ENCODE measurements at regions not wholly inside any gene's neighbourhood (a gene's known extent, or its start where the extent isn't known, plus 50 kb on each side); places are given as distances from the start of the nearest gene placed in this dataset.

DNA sequence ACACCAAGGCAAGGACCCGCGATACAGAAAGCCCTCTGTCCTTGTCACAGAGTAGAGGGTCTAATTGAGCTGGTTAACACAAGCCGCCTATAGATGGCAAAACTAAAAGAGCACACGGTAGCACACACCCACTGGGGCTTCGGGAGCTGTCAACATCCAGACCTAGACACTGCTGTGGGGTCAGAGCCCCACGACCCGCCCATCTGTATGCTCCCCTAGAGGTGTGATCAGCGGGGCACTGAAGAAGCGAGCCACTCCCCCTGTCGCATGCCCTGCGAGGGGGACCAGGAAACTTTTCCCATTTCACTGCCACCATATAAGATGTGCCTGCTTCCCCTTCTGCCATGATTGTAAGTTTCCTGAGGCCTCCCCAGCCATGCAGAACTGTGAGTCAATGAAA is 1255.8 kb upstream of the CDH8 start:
- Histone ChIP-seq H3K4me1 (ENCODE audit: insufficient read depth, low read length) (no peaks in the 10 kb centered on the region), H3K9me3 (ENCODE audit: low read length) (no peaks in the 10 kb centered on the region), H3K36me3 (ENCODE audit: insufficient read depth, low read length) (no peaks in the 10 kb centered on the region), H3K27ac (ENCODE audit: low read depth, low read length) (no peak overlapping the region), H3K27me3 (ENCODE audit: insufficient read depth, low read length, poor library complexity, severe bottlenecking) (no peaks in the 10 kb centered on the region), H3K4me3 (ENCODE audit: low read length) (no peak overlapping the region)
- Mint-ChIP-seq H3K9me3 (peaks cover 8 to 30% (median 18%) of the 10 kb centered on the region in 5 donors), H3K27me3 (peaks cover 0 to 2% of the 10 kb centered on the region in 2 donors), H3K4me3 (no peak overlapping the region), H3K27ac (no peak overlapping the region), H3K36me3 (peaks cover 0 to 4% (median 0%) of the 10 kb centered on the region in 3 donors), H3K4me1 (no peaks in the 10 kb centered on the region)
- no peak for DNase-seq
- ChIA-PET CTCF (no interaction called here), POLR2A (no interaction called here)

DNA sequence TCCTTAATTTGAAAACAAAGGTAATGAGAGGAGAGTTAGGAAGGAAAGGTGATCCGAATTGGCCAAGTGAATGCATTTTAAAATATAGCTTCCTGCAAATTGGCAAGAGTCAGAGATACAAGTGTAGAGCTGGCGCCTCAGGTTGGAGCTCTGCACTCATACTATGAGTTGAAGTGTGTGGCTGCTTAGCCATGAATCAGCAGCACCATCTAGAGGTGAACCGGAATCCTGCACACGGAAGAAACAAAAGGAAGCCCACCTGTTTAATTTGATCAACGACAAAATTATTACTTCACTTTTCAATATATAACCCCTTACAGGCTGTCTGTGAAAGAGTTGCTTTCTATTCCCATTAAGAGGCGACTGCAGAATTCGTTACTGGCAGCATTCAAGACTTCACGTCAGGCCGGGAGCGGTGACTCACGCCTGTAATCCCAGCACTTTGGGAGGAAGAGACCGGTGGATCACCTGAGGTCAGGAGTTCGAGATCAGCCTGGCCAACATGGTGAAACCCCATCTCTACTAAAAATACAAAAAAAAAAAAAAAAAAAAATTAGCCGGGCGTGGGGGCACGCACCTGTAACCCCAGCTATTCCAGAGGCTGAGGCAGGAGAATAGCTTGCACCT is 1253.7 kb upstream of the CDH8 start:
- H3K4me1 Mint-ChIP-seq: no peaks in the 10 kb centered on the region
- Histone ChIP-seq H3K4me3 (ENCODE audit: low read length) (no peak overlapping the region), H3K27me3 (ENCODE audit: insufficient read depth, low read length, poor library complexity, severe bottlenecking) (no peaks in the 10 kb centered on the region), H3K36me3 (ENCODE audit: insufficient read depth, low read length) (no peaks in the 10 kb centered on the region), H3K9me3 (ENCODE audit: low read length) (no peaks in the 10 kb centered on the region), H3K4me1 (ENCODE audit: insufficient read depth, low read length) (no peaks in the 10 kb centered on the region), H3K27ac (ENCODE audit: low read depth, low read length) (no peak overlapping the region)
- H3K36me3 Mint-ChIP-seq: peaks cover 0 to 4% (median 0%) of the 10 kb centered on the region in 3 donors
- CTCF ChIA-PET: no interaction called here
- DNase-seq: no peak
- H3K27ac Mint-ChIP-seq: no peak overlapping the region
- H3K4me3 Mint-ChIP-seq: no peak overlapping the region
- H3K9me3 Mint-ChIP-seq: peaks cover 8 to 32% (median 18%) of the 10 kb centered on the region in 5 donors
- POLR2A ChIA-PET: no interaction called here
- H3K27me3 Mint-ChIP-seq: peaks cover 0 to 4% of the 10 kb centered on the region in 2 donors

DNA sequence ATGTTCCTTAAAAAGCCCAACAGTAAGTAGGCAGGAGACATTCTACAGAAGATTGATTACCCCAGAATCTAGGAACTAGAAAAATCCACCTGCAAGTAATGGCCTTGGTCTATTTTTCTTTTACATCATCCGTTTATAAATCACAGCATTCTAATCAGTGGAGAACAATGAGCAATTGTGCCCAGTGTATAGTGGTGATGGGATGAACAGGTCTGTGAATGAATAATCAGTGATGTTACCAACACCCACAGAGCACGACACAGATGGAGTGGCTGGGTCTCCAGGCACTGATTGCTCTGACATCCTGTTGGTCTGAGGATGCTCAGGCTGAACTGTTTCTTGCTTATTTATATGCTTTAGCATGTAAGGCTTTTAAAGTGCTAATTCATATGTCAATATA is 1251.2 kb upstream of the CDH8 start:
- H3K9me3 ChIP-seq (ENCODE audit: low read length): no peaks in the 10 kb centered on the region
- Mint-ChIP-seq H3K9me3 (peaks cover 9 to 34% (median 15%) of the 10 kb centered on the region in 5 donors), H3K4me3 (no peak overlapping the region), H3K27me3 (peaks cover 0 to 4% of the 10 kb centered on the region in 2 donors), H3K27ac (no peak overlapping the region), H3K36me3 (peaks cover 0 to 4% (median 0%) of the 10 kb centered on the region in 3 donors), H3K4me1 (no peaks in the 10 kb centered on the region)
- H3K27ac ChIP-seq (ENCODE audit: low read depth, low read length): no peak overlapping the region
- no peaks in the 10 kb centered on the region for H3K27me3 ChIP-seq (ENCODE audit: insufficient read depth, low read length, poor library complexity, severe bottlenecking)
- no peak overlapping the region for H3K4me3 ChIP-seq (ENCODE audit: low read length)
- H3K36me3 ChIP-seq (ENCODE audit: insufficient read depth, low read length): no peaks in the 10 kb centered on the region
- ChIA-PET POLR2A (no interaction called here), CTCF (no interaction called here)
- no peaks in the 10 kb centered on the region for H3K4me1 ChIP-seq (ENCODE audit: insufficient read depth, low read length)
- DNase-seq: no peak

DNA sequence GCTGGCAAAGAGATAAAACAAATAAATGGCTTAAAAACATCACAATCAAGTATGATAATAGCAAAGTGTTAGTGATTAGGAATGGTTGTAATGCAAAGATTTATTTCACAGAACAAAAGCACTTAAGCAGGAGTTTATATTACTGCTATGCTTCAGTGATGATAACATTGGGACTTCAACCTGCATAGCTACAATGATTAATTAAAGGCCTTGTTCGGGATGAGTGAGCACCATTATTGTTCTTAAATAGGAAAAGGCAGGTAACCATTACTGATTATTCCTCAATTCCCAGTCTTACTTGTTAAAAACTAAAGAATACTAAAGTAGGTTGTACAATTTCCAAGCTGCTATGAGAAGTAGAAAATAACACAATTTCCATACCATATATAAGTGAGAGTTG is 1247.5 kb upstream of the CDH8 start:
- Histone ChIP-seq H3K4me1 (ENCODE audit: insufficient read depth, low read length) (no peaks in the 10 kb centered on the region), H3K9me3 (ENCODE audit: low read length) (no peaks in the 10 kb centered on the region), H3K36me3 (ENCODE audit: insufficient read depth, low read length) (no peaks in the 10 kb centered on the region), H3K27ac (ENCODE audit: low read depth, low read length) (no peak overlapping the region), H3K4me3 (ENCODE audit: low read length) (no peak overlapping the region), H3K27me3 (ENCODE audit: insufficient read depth, low read length, poor library complexity, severe bottlenecking) (no peaks in the 10 kb centered on the region)
- Mint-ChIP-seq H3K27me3 (peaks cover 0 to 2% of the 10 kb centered on the region in 2 donors), H3K27ac (no peak overlapping the region), H3K4me1 (no peaks in the 10 kb centered on the region), H3K36me3 (no peaks in the 10 kb centered on the region), H3K4me3 (no peak overlapping the region), H3K9me3 (peaks cover 6 to 33% (median 15%) of the 10 kb centered on the region in 5 donors)
- CTCF ChIA-PET: no interaction called here
- POLR2A ChIA-PET: no interaction called here
- DNase-seq: no peak

DNA sequence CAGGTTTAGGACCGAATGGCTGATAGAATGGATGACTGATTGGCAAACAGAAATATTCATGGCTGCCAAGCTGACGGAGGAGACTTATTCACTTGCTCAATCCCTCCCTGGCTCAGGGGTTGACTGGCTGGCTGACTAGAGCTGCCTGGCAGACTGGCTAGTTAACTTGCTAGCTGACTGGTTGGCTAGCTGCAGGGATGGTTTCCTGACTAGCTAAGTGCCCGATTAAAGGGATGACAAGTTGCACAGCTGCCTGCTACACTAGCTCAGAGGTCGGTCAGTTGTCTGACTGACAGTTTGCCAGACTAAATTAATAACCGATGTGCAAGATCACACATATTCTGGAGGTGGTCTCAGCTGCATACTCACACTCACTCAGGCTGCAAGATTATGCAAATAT is 1208.4 kb upstream of the CDH8 start:
- ChIA-PET POLR2A (no interaction called here), CTCF (no interaction called here)
- Mint-ChIP-seq H3K4me3 (no peak overlapping the region), H3K36me3 (no peaks in the 10 kb centered on the region), H3K4me1 (no peaks in the 10 kb centered on the region), H3K27me3 (no peaks in the 10 kb centered on the region), H3K27ac (no peak overlapping the region), H3K9me3 (peaks cover 5 to 30% (median 21%) of the 10 kb centered on the region in 5 donors)
- DNase-seq: no peak
- H3K27ac ChIP-seq (ENCODE audit: low read depth, low read length): no peak overlapping the region
- H3K4me3 ChIP-seq (ENCODE audit: low read length): no peak overlapping the region
- no peaks in the 10 kb centered on the region for H3K4me1 ChIP-seq (ENCODE audit: insufficient read depth, low read length)
- H3K27me3 ChIP-seq (ENCODE audit: insufficient read depth, low read length, poor library complexity, severe bottlenecking): no peaks in the 10 kb centered on the region
- no peaks in the 10 kb centered on the region for H3K9me3 ChIP-seq (ENCODE audit: low read length)
- no peaks in the 10 kb centered on the region for H3K36me3 ChIP-seq (ENCODE audit: insufficient read depth, low read length)

DNA sequence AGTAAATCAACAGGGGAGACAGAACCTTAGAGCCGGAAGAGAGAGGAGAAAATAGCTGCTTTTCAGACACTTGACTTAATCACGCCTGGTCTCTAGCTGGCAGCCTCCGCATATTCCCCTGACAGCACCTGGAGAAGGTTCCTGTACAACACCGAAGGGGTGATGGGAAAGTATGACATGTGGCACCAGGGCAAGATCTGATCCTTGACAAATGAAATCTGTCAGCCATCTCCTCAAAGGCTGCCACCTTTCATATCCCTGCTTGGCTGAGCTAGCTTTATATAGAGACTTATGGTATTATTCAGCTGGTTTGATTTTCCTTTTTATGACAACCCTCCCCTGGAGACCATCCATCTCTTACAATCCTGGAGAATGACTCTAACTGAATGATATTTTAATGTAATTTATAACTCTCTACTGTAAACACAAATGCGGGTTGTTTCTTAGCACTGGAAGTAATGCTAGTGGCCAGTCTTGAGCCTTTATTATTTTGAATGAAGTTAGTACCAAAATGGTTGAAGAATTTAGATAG is 1205.3 kb upstream of the CDH8 start:
- POLR2A ChIA-PET: no interaction called here
- H3K27me3 ChIP-seq (ENCODE audit: insufficient read depth, low read length, poor library complexity, severe bottlenecking): no peaks in the 10 kb centered on the region
- Mint-ChIP-seq H3K4me1 (no peaks in the 10 kb centered on the region), H3K27ac (no peak overlapping the region), H3K4me3 (no peak overlapping the region), H3K27me3 (no peaks in the 10 kb centered on the region), H3K36me3 (no peaks in the 10 kb centered on the region), H3K9me3 (peaks cover 3 to 34% (median 22%) of the 10 kb centered on the region in 5 donors)
- H3K4me1 ChIP-seq (ENCODE audit: insufficient read depth, low read length): no peaks in the 10 kb centered on the region
- CTCF ChIA-PET: no interaction called here
- H3K9me3 ChIP-seq (ENCODE audit: low read length): peaks cover 4% of the 10 kb centered on the region
- DNase-seq: no peak
- H3K4me3 ChIP-seq (ENCODE audit: low read length): no peak overlapping the region
- H3K27ac ChIP-seq (ENCODE audit: low read depth, low read length): no peak overlapping the region
- H3K36me3 ChIP-seq (ENCODE audit: insufficient read depth, low read length): no peaks in the 10 kb centered on the region

DNA sequence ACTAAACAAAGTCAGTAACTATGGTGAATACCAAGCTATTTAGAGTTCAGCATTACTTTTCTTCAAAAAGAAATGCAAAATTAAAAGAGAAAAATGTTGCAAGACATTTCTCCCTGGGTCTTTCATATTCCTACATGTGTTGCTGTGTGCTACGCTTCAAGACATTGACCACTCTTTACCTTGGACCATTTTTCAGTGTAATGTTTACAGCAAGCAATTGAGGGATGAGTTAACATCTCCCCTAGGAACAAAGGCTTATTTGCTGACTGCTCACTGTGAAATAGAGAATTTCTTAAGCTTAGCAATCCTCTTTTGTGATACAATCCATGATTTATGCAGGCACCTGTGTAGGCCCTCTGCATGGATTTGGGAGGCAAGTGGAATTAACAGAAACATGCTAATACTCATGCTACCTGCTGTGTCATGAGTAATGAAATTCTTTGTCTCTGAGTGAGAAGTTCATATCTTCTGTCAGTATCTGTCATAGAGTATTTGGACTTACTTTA is 1202.9 kb upstream of the CDH8 start:
- ChIA-PET CTCF (no interaction called here), POLR2A (no interaction called here)
- no peaks in the 10 kb centered on the region for H3K36me3 ChIP-seq (ENCODE audit: insufficient read depth, low read length)
- no peaks in the 10 kb centered on the region for H3K4me1 ChIP-seq (ENCODE audit: insufficient read depth, low read length)
- H3K36me3 Mint-ChIP-seq: no peaks in the 10 kb centered on the region
- H3K27me3 ChIP-seq (ENCODE audit: insufficient read depth, low read length, poor library complexity, severe bottlenecking): no peaks in the 10 kb centered on the region
- H3K27me3 Mint-ChIP-seq: no peaks in the 10 kb centered on the region
- H3K9me3 Mint-ChIP-seq: peaks cover 6 to 42% (median 24%) of the 10 kb centered on the region in 5 donors
- H3K27ac Mint-ChIP-seq: no peak overlapping the region
- H3K27ac ChIP-seq (ENCODE audit: low read depth, low read length): no peak overlapping the region
- H3K4me3 Mint-ChIP-seq: no peak overlapping the region
- no peak overlapping the region for H3K4me3 ChIP-seq (ENCODE audit: low read length)
- no peaks in the 10 kb centered on the region for H3K4me1 Mint-ChIP-seq
- peaks cover 4% of the 10 kb centered on the region for H3K9me3 ChIP-seq (ENCODE audit: low read length)
- no peak for DNase-seq

DNA sequence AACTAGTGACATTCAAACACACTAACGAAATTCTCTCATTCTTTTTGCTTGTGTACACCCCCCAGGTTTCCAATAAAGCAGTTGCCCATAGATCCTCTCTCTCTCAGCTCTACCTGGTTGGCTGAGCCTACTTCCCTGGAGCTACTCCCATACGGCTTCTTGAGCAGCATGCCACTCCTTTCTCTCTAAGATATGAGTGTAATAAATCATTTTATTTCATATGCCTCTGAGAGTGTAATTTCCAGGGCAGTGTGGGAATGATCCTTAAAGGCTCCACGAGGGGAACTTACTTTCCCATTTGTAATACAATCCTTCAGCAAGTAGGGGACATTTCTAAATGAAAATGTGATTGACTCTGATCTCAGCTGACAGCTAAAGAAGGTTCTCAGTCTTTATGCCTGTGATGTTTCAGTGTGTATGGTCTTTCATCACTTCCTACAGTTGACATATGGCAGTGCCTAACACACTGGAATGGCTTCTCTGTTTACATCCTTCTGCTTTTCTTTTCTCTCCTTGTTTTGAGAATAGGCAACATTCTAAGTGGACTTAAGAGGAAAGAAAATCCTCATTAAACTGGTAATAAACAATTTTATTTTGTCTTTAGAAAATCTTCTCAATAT is 1194.3 kb upstream of the CDH8 start:
- H3K27me3 Mint-ChIP-seq: no peaks in the 10 kb centered on the region
- H3K9me3 Mint-ChIP-seq: peaks cover 11 to 52% (median 21%) of the 10 kb centered on the region in 5 donors
- DNase-seq: no peak
- H3K4me3 ChIP-seq (ENCODE audit: low read length): no peak overlapping the region
- no peaks in the 10 kb centered on the region for H3K4me1 Mint-ChIP-seq
- H3K4me3 Mint-ChIP-seq: no peak overlapping the region
- peaks cover 0 to 2% (median 0%) of the 10 kb centered on the region in 3 donors for H3K36me3 Mint-ChIP-seq
- H3K9me3 ChIP-seq (ENCODE audit: low read length): no peaks in the 10 kb centered on the region
- POLR2A ChIA-PET: no interaction called here
- no peaks in the 10 kb centered on the region for H3K4me1 ChIP-seq (ENCODE audit: insufficient read depth, low read length)
- no peak overlapping the region for H3K27ac ChIP-seq (ENCODE audit: low read depth, low read length)
- no peaks in the 10 kb centered on the region for H3K36me3 ChIP-seq (ENCODE audit: insufficient read depth, low read length)
- no peak overlapping the region for H3K27ac Mint-ChIP-seq
- CTCF ChIA-PET: no interaction called here
- no peaks in the 10 kb centered on the region for H3K27me3 ChIP-seq (ENCODE audit: insufficient read depth, low read length, poor library complexity, severe bottlenecking)

Data from CD8-positive, alpha-beta memory T cell (primary cell).